ELR (cell line): ENCODE measurements at regions not wholly inside any gene's neighbourhood (a gene's known extent, or its start where the extent isn't known, plus 50 kb on each side); places are given as distances from the start of the nearest gene placed in this dataset.
"Not testable (repeated sequence)": the region's sequence is repeated elsewhere in the genome, so short reads cannot be mapped to it uniquely, and the experiment has no call there.

Experiments
- DNase-seq: peaks from one replicate; pipeline ENCODE4 v3.0.0-alpha.2; 2015; ENCODE audit warnings: low read depth

GRCh38 chr20:51305316-51306052, 237.0 kb downstream of the NFATC2 start:
- DNase-seq: no peak

- DNase-seq: no peak
Measured at GRCh38 chr20:51303731-51304670, 238.5 kb downstream of the NFATC2 start.

GRCh38 chr20:51301026-51301425, 241.5 kb downstream of the NFATC2 start:
- no peak for DNase-seq

- no peak for DNase-seq
Measured at GRCh38 chr20:51300104-51300503, 242.4 kb downstream of the NFATC2 start.

- DNase-seq: no peak
Measured at GRCh38 chr20:51299413-51299812, 243.1 kb downstream of the NFATC2 start.

- DNase-seq: no peak
Measured at GRCh38 chr20:51298141-51298749, 244.3 kb downstream of the NFATC2 start.

- DNase-seq: no peak
Measured at GRCh38 chr20:51287628-51288413, 254.7 kb downstream of the NFATC2 start.

- no peak for DNase-seq
Measured at GRCh38 chr20:51286758-51287157, 255.8 kb downstream of the NFATC2 start.

GRCh38 chr20:51285684-51286083, 256.8 kb downstream of the NFATC2 start:
- no peak for DNase-seq

GRCh38 chr20:51284871-51285270, 257.6 kb downstream of the NFATC2 start:
- no peak for DNase-seq

GRCh38 chr20:51284176-51284575, 258.3 kb downstream of the NFATC2 start:
- peak; percentile 45 for DNase-seq

- DNase-seq: no peak
Measured at GRCh38 chr20:51281521-51281920, 258.6 kb upstream of the KCNG1 start.

GRCh38 chr20:51280047-51280446, 257.1 kb upstream of the KCNG1 start:
- DNase-seq: no peak

- no peak for DNase-seq
Measured at GRCh38 chr20:51277961-51278360, 255.1 kb upstream of the KCNG1 start.

GRCh38 chr20:51276296-51276695, 253.4 kb upstream of the KCNG1 start:
- peak; percentile 28 for DNase-seq

GRCh38 chr20:51275826-51276225, 252.9 kb upstream of the KCNG1 start:
- peak; percentile 65 for DNase-seq

- peak; percentile 39 for DNase-seq
Measured at GRCh38 chr20:51275181-51275580, 252.3 kb upstream of the KCNG1 start.

- peak; percentile 39 for DNase-seq
Measured at GRCh38 chr20:51272401-51272800, 249.5 kb upstream of the KCNG1 start.

- DNase-seq: no peak
Measured at GRCh38 chr20:51271931-51272330, 249.0 kb upstream of the KCNG1 start.

GRCh38 chr20:51271289-51271688, 248.4 kb upstream of the KCNG1 start:
- DNase-seq: not testable (repeated sequence)

GRCh38 chr20:51269671-51270070, 246.8 kb upstream of the KCNG1 start:
- DNase-seq: no peak

GRCh38 chr20:51267679-51268078, 244.8 kb upstream of the KCNG1 start:
- DNase-seq: no peak
